ENCODE measurements at regions not wholly inside any gene's neighbourhood (a gene's known extent, or its start where the extent isn't known, plus 50 kb on each side); places are given as distances from the start of the nearest gene placed in this dataset.
"Not testable (repeated sequence)": the region's sequence is repeated elsewhere in the genome, so short reads cannot be mapped to it uniquely, and the experiment has no call there.

GRCh38 chr2:75844651-75845050, 133.9 kb upstream of the GCFC2 start:
- DNase-seq (ENCODE audit: low read depth in 1 of 2, low spot score in 1 of 2) = no peak
- in situ Hi-C loops (cut with HindIII; ENCODE audit: low pct_unique_long_range_greater_than_20kb, low sequenced_read_pairs) = no loop called here
- no peak for TF ChIP-seq JUND (IDR thresholded peaks at IDR 0.05; ENCODE audit: low read depth)

- in situ Hi-C loops (cut with HindIII; ENCODE audit: low pct_unique_long_range_greater_than_20kb, low sequenced_read_pairs); DNase-seq (ENCODE audit: low read depth in 1 of 2, low spot score in 1 of 2): not testable (repeated sequence)
Observed at GRCh38 chr2:75834588-75834987, 123.9 kb upstream of the GCFC2 start.

- no peak for TF ChIP-seq JUND (IDR thresholded peaks at IDR 0.05; ENCODE audit: low read depth)
- DNase-seq (ENCODE audit: low read depth in 1 of 2, low spot score in 1 of 2) = no peak
- in situ Hi-C loops (cut with HindIII; ENCODE audit: low pct_unique_long_range_greater_than_20kb, low sequenced_read_pairs) = no loop called here
Observed at GRCh38 chr2:75833386-75833785, 122.7 kb upstream of the GCFC2 start.

- TF ChIP-seq JUND (IDR thresholded peaks at IDR 0.05; ENCODE audit: low read depth) = no peak
- peak in 1 of 2 experiments; percentile 24 for DNase-seq (ENCODE audit: low read depth in 1 of 2, low spot score in 1 of 2)
- in situ Hi-C loops (cut with HindIII; ENCODE audit: low pct_unique_long_range_greater_than_20kb, low sequenced_read_pairs) = no loop called here
Observed at GRCh38 chr2:75828826-75829225, 118.1 kb upstream of the GCFC2 start.

- in situ Hi-C loops (cut with HindIII; ENCODE audit: low pct_unique_long_range_greater_than_20kb, low sequenced_read_pairs); DNase-seq (ENCODE audit: low read depth in 1 of 2, low spot score in 1 of 2): not testable (repeated sequence)
Observed at GRCh38 chr2:75823515-75823914, 112.8 kb upstream of the GCFC2 start.

- DNase-seq (ENCODE audit: low read depth in 1 of 2, low spot score in 1 of 2) = no peak
- in situ Hi-C loops (cut with HindIII; ENCODE audit: low pct_unique_long_range_greater_than_20kb, low sequenced_read_pairs) = no loop called here
- TF ChIP-seq JUND (IDR thresholded peaks at IDR 0.05; ENCODE audit: low read depth) = no peak
Observed at GRCh38 chr2:75822336-75822735, 111.6 kb upstream of the GCFC2 start.

GRCh38 chr2:75820693-75821092, 110.0 kb upstream of the GCFC2 start:
- in situ Hi-C loops (cut with HindIII; ENCODE audit: low pct_unique_long_range_greater_than_20kb, low sequenced_read_pairs) = no loop called here
- no peak for DNase-seq (ENCODE audit: low read depth in 1 of 2, low spot score in 1 of 2)
- no peak for TF ChIP-seq JUND (IDR thresholded peaks at IDR 0.05; ENCODE audit: low read depth)

- TF ChIP-seq JUND (IDR thresholded peaks at IDR 0.05; ENCODE audit: low read depth) = no peak
- DNase-seq (ENCODE audit: low read depth in 1 of 2, low spot score in 1 of 2) = no peak
- in situ Hi-C loops (cut with HindIII; ENCODE audit: low pct_unique_long_range_greater_than_20kb, low sequenced_read_pairs) = no loop called here
Observed at GRCh38 chr2:75810611-75811330, 100.1 kb upstream of the GCFC2 start.

- in situ Hi-C loops (cut with HindIII; ENCODE audit: low pct_unique_long_range_greater_than_20kb, low sequenced_read_pairs) = no loop called here
- DNase-seq (ENCODE audit: low read depth in 1 of 2, low spot score in 1 of 2) = peak in 1 of 2 experiments; percentile 20
- no peak for TF ChIP-seq JUND (IDR thresholded peaks at IDR 0.05; ENCODE audit: low read depth)
Observed at GRCh38 chr2:75808793-75809535, 98.2 kb upstream of the GCFC2 start.

- peak in 1 of 2 experiments; percentile 25 for DNase-seq (ENCODE audit: low read depth in 1 of 2, low spot score in 1 of 2)
- in situ Hi-C loops (cut with HindIII; ENCODE audit: low pct_unique_long_range_greater_than_20kb, low sequenced_read_pairs) = no loop called here
- TF ChIP-seq JUND (IDR thresholded peaks at IDR 0.05; ENCODE audit: low read depth) = no peak
Observed at GRCh38 chr2:75807992-75808391, 97.3 kb upstream of the GCFC2 start.

GRCh38 chr2:75801234-75801982, 90.7 kb upstream of the GCFC2 start:
- in situ Hi-C loops (cut with HindIII; ENCODE audit: low pct_unique_long_range_greater_than_20kb, low sequenced_read_pairs) = no loop called here
- DNase-seq (ENCODE audit: low read depth in 1 of 2, low spot score in 1 of 2) = no peak
- no peak for TF ChIP-seq JUND (IDR thresholded peaks at IDR 0.05; ENCODE audit: low read depth)

- in situ Hi-C loops (cut with HindIII; ENCODE audit: low pct_unique_long_range_greater_than_20kb, low sequenced_read_pairs) = no loop called here
- DNase-seq (ENCODE audit: low read depth in 1 of 2, low spot score in 1 of 2) = no peak
- TF ChIP-seq JUND (IDR thresholded peaks at IDR 0.05; ENCODE audit: low read depth) = no peak
Observed at GRCh38 chr2:75800456-75800855, 89.7 kb upstream of the GCFC2 start.

GRCh38 chr2:75799859-75800258, 89.1 kb upstream of the GCFC2 start:
- in situ Hi-C loops (cut with HindIII; ENCODE audit: low pct_unique_long_range_greater_than_20kb, low sequenced_read_pairs) = no loop called here
- DNase-seq (ENCODE audit: low read depth in 1 of 2, low spot score in 1 of 2) = no peak

More at GRCh38 chr2:75799859-75800258, 89.1 kb upstream of the GCFC2 start:
- no peak for TF ChIP-seq JUND (IDR thresholded peaks at IDR 0.05; ENCODE audit: low read depth)

Measured in T47D (cell line).